ENCODE measurements at regions not wholly inside any gene's neighbourhood (a gene's known extent, or its start where the extent isn't known, plus 50 kb on each side); places are given as distances from the start of the nearest gene placed in this dataset.
"Not testable (repeated sequence)": the region's sequence is repeated elsewhere in the genome, so short reads cannot be mapped to it uniquely, and the experiment has no call there.

GRCh38 chr20:29326376-29327070, 1930.9 kb upstream of the DEFB115 start:
- Histone ChIP-seq H3K4me1 (no peaks in the 10 kb centered on the region), H3K36me3 (no peaks in the 10 kb centered on the region), H3K27me3 (peaks cover 0 to 46% of the 10 kb centered on the region in 2 donors), H3K4me3 (no peak overlapping the region), H3K27ac (no peak overlapping the region), H3K9me3 (peaks cover 0 to 14% (median 10%) of the 10 kb centered on the region in 3 donors)
- DNase-seq, result no peak
- TF ChIP-seq CTCF (IDR thresholded peaks at IDR 0.05), result no peak
- intact Hi-C loops (cut with DNase I; ENCODE audit: low total_unique reads), result no loop called here

DNA sequence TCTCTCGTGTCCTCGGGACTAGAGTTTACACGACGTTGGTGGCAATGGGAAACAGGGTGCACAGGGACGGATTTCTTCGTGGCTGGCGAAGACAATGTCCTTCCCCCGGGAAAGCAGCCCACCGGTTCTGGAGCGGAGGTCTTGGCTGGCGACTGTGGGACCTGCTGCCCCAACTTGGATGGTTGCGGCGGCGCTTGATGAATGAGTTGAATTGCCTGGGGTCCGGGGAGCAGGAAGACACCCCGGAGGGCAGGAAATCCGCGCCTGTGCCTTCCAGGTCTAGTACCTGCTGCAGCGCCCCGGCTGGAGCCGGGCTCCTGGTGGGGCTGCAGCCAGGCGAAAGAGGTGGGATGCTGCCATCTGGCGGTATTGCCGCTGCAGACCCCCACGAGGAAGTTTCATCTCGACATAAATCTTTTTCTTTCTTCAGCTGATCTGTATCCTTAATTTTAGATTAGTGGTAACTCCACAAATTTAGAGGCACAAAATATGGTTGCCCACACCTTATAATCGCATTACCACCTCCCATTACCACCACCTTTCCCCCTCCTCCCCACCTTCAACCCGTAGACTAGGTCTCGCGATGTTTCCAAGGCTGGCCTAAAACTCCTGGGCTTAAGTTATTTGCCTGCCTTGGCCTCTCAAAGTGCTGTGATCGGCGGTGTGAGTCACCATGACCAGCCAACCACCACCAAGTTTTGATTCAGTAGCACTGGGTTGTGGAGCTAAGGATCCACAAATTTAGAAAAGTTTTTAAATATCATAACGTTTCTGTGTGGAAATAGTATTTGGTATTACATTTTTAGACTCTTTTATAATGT, 1929.7 kb upstream of the DEFB115 start:
- peaks cover 0 to 15% (median 10%) of the 10 kb centered on the region in 3 donors for H3K9me3 ChIP-seq
- H3K36me3 ChIP-seq; H3K4me3 ChIP-seq; H3K4me1 ChIP-seq; H3K27ac ChIP-seq; intact Hi-C loops (cut with DNase I; ENCODE audit: low total_unique reads); DNase-seq: not testable (repeated sequence)
- TF ChIP-seq CTCF (IDR thresholded peaks at IDR 0.05), result peak in 1 of 2 experiments; percentile 17
- H3K27me3 ChIP-seq, result peaks cover 0 to 46% of the 10 kb centered on the region in 2 donors

DNA sequence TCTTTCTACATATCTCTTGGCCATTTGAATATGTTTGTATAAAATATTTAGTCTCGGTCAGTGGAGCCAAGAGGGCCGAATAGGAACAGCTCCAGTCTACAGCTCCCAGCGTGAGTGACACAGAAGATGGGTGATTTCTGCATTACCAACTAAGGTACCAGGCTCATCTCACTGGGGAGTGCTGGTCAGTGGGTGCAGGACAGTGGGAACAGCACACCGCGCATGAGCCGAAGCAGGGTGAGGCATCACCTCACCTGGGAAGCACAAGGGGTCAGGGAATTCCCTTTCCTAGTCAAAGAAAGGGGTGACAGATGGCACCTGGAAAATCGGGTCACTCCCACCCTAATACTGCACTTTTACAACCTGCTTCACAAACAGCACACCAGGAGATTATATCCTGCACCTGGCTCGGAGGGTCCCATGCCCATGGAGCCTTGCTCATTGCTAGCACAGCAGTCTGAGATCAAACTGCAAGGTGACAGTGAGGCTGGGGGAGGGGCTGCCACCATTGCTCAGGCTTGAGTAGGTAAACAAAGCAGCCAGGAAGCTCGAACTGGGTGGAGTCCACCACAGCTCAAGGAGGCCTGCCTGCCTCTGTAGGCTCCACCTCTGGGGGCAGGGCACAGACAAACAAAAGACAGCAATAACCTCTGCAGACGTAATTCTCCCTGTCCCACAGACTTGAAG, 1926.9 kb upstream of the DEFB115 start:
- Histone ChIP-seq H3K27me3 (peaks cover 0 to 24% of the 10 kb centered on the region in 2 donors), H3K9me3 (peaks cover 0 to 15% (median 10%) of the 10 kb centered on the region in 3 donors)
- intact Hi-C loops (cut with DNase I; ENCODE audit: low total_unique reads); H3K27ac ChIP-seq; DNase-seq; H3K4me1 ChIP-seq; H3K4me3 ChIP-seq; H3K36me3 ChIP-seq: not testable (repeated sequence)

- no peak overlapping the region for H3K27ac ChIP-seq
- intact Hi-C loops (cut with DNase I; ENCODE audit: low total_unique reads), result no loop called here
- H3K4me1 ChIP-seq, result no peaks in the 10 kb centered on the region
- DNase-seq, result no peak
- H3K36me3 ChIP-seq, result no peaks in the 10 kb centered on the region
- H3K4me3 ChIP-seq, result no peak overlapping the region
- no peaks in the 10 kb centered on the region for H3K27me3 ChIP-seq
- TF ChIP-seq CTCF (IDR thresholded peaks at IDR 0.05), result no peak
- no peaks in the 10 kb centered on the region for H3K9me3 ChIP-seq
Measured at GRCh38 chr20:29349836-29350235, 1907.6 kb upstream of the DEFB115 start.

GRCh38 chr20:29375937-29376336, 1881.5 kb upstream of the DEFB115 start:
- H3K27ac ChIP-seq; DNase-seq; H3K4me1 ChIP-seq; H3K36me3 ChIP-seq; H3K27me3 ChIP-seq; H3K4me3 ChIP-seq; intact Hi-C loops (cut with DNase I; ENCODE audit: low total_unique reads); H3K9me3 ChIP-seq: not testable (repeated sequence)

- H3K36me3 ChIP-seq; H3K27ac ChIP-seq; H3K4me3 ChIP-seq; DNase-seq; H3K4me1 ChIP-seq; H3K27me3 ChIP-seq; H3K9me3 ChIP-seq; intact Hi-C loops (cut with DNase I; ENCODE audit: low total_unique reads): not testable (repeated sequence)
Measured at GRCh38 chr20:29392853-29393252, 1864.6 kb upstream of the DEFB115 start.
